Heart right ventricle (tissue), 16 donors: ENCODE measurements at regions not wholly inside any gene's neighbourhood (a gene's known extent, or its start where the extent isn't known, plus 50 kb on each side); places are given as distances from the start of the nearest gene placed in this dataset.

Source experiments
- ATAC-seq, 8 donors: fragments of 200-7000 bp; cut with Tn5 transposase; one replicate each; pipeline ENCODE4 v1.9.1; 2020; ENCODE audit warnings: mild to moderate bottlenecking in 8 of 8, moderate library complexity in 8 of 8, moderate number of reproducible peaks in 1 of 8
- DNase-seq, 2 donors: peaks; one replicate each; pipeline ENCODE4 v3.0.0-alpha.2; 2020
- H3K27ac ChIP-seq, 10 donors: fragments of 200-600 bp; sonication (generic) in 2 of 10; one replicate each; pipeline versions ENCODE4 v1.5.0 to v1.8.0; 2020 to 2022; ENCODE audit warnings: mild to moderate bottlenecking in 3 of 10
- H3K27me3 ChIP-seq, 7 donors: fragments of 200-600 bp; one replicate each; pipeline ENCODE4 v1.8.0; 2021 to 2022; ENCODE audit warnings: mild to moderate bottlenecking in 2 of 7
- H3K36me3 ChIP-seq, 9 donors: fragments of 200-600 bp; sonication (generic) in 1 of 9; one replicate each; pipeline versions ENCODE4 v1.5.0 to v1.8.0; 2020 to 2022; ENCODE audit warnings: mild to moderate bottlenecking in 2 of 9
- H3K4me1 ChIP-seq, 9 donors: fragments of 200-600 bp; sonication (generic) in 1 of 9; one replicate each; pipeline versions ENCODE4 v1.5.0 to v1.8.0; 2020 to 2022; ENCODE audit warnings: mild to moderate bottlenecking in 4 of 9
- H3K4me3 ChIP-seq, 10 donors: fragments of 200-600 bp; sonication (generic) in 2 of 10; one replicate each; pipeline versions ENCODE4 v1.5.0 to v1.8.0; 2020 to 2022; ENCODE audit warnings: mild to moderate bottlenecking in 7 of 10, moderate library complexity in 2 of 10
- H3K9me3 ChIP-seq, 11 donors: fragments of 200-600 bp in 10 of 11; sonication (generic) in 2 of 11; one replicate each; pipeline versions ENCODE4 v1.5.0 to v1.8.0; 2013 to 2022; ENCODE audit warnings: mild to moderate bottlenecking in 2 of 11, control low read depth in 1 of 11, moderate library complexity in 1 of 11
- WGBS, 2 donors: extraction: QIAGEN DNeasy Blood & Tissue Kit; methylation state at CpG; one replicate each; pipeline ENCODE4 v1.1.7; 2013; ENCODE audit warnings: inconsistent platforms in 1 of 2; 5-methylcytosine and 5-hydroxymethylcytosine counted together
- intact Hi-C, 10 donors: fragments of 100-400 bp; cut with DNase I; formaldehyde crosslinking; loops; one replicate each; pipeline versions ENCODE4 v1.11.1 to v1.14.2; 2022
- TF ChIP-seq, protein P1 (sequence below), 9 donors: fragments of 200-600 bp; sonication (generic) in 2 of 9; IDR thresholded peaks; one replicate each; pipeline versions ENCODE4 v1.5.0 to v1.8.0; 2021 to 2022; ENCODE audit warnings: antibody characterized with exemption in 9 of 9, mild to moderate bottlenecking in 5 of 9, moderate library complexity in 1 of 9
- donor health status: Arrhythmogenic right ventricular cardiomyopathy.
- donor health status: ischemic (EF 13 %, LVEDD 7.1; RV severe dilation, severe dysfunction).
- donor health status: healthy with polysubstance abuse.
- donor health status: DM: no; HTN: yes; CAD: no.
- donor health status: DM: no; HTN: no; CAD: no.
- donor health status: ischemic (EF 25% LVEDD 6.9; RV normal size, moderate dysfunction).
- donor health status: ischemic (EF 25% LVEDD 5.7; RV mildly dilated, moderate dysfunction).
- donor health status: healthy.
- donor health status: DM: yes; HTN: yes; CAD: no.
- donor health status: Ischemic cardiomyopathy.
- donor health status: ischemic (EF 35%, LVEDD 5.7; RV mildly dilated, moderate dysfunction).
- donor health status: nonischemic (EF 11% LVEDD 7.7; RV severe dilation, severe dysfunction).
- donor health status: DM: yes; HTN: yes; CAD: no.
- donor health status: PGD.
- donor health status: ischemic (EF 29% LVEDD 5.4; RV normal size, mild dysfunction).
- donor health status: nonischemic (EF 23%, LVEDD 6.1; RV moderate dilation, normal function).

DNA sequence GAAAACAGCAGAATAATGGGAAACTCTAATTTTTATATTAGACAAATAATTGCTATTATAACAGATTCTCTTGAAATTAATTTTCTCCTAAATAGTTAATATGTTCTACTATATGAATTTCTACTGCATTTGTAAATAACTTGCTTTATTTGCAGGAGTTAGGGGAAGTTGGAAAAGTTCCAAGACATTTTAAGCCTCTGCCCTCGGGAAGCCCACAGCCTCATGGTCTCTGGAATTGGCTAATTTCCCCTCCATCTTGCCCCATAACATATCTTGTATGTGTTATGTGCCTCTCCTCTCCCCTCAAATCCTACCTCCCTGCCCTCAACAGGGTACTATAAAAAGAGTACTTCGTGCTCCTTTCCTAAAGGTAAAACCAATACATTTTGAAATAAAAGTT, 271.4 kb upstream of the NR5A2 start:
- no peaks in the 10 kb centered on the region for H3K36me3 ChIP-seq
- H3K4me1 ChIP-seq = no peaks in the 10 kb centered on the region
- DNase-seq (no peak), ATAC-seq (no peak)
- no peak overlapping the region for H3K27ac ChIP-seq
- H3K9me3 ChIP-seq = peaks cover 0 to 13% (median 0%) of the 10 kb centered on the region in 11 donors
- intact Hi-C loops = no loop called here
- TF ChIP-seq, protein P1, sequence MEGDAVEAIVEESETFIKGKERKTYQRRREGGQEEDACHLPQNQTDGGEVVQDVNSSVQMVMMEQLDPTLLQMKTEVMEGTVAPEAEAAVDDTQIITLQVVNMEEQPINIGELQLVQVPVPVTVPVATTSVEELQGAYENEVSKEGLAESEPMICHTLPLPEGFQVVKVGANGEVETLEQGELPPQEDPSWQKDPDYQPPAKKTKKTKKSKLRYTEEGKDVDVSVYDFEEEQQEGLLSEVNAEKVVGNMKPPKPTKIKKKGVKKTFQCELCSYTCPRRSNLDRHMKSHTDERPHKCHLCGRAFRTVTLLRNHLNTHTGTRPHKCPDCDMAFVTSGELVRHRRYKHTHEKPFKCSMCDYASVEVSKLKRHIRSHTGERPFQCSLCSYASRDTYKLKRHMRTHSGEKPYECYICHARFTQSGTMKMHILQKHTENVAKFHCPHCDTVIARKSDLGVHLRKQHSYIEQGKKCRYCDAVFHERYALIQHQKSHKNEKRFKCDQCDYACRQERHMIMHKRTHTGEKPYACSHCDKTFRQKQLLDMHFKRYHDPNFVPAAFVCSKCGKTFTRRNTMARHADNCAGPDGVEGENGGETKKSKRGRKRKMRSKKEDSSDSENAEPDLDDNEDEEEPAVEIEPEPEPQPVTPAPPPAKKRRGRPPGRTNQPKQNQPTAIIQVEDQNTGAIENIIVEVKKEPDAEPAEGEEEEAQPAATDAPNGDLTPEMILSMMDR (IDR thresholded peaks at IDR 0.05) = no peak
- WGBS, 2 donors = 45 to 52% methylated on average over 2 of the region's 2 CpGs
- H3K4me3 ChIP-seq = no peak overlapping the region
- peaks cover 0 to 9% (median 0%) of the 10 kb centered on the region in 7 donors for H3K27me3 ChIP-seq

DNA sequence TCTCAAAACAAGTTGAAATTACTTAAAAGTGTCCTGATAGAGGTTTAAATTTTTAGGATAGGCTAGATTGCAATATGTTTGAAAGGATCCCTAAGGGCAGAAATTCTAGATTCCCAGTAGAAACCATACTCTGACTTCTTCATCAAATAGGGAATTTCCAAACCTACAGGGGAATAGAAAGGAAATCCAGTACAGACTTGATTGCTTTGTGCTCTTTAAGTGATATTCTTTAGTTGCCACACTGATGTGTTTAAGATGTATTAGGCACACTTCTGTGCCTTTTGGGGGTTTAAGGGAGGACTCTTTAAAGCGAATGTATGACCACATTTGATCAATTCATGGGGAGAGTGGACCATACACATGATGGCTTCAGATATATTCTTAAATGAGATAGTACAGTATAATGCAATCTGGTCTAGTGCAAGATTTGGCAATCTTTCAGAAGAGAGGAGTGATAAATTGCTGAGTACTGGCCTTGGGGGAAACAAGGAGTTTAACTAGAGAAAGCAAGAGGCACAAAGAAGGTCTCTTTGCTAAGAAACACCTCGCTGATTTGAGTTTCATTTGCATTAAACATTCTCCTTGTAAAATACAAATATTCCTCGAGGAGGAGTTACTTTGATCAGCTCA, 268.8 kb upstream of the NR5A2 start:
- H3K4me1 ChIP-seq = no peaks in the 10 kb centered on the region
- no peaks in the 10 kb centered on the region for H3K36me3 ChIP-seq
- no peak overlapping the region for H3K4me3 ChIP-seq
- ATAC-seq = no peak
- no peak overlapping the region for H3K27ac ChIP-seq
- WGBS, 2 donors = 72% methylated on average over 3 of the region's 3 CpGs
- TF ChIP-seq, protein P1 (IDR thresholded peaks at IDR 0.05) = no peak
- DNase-seq = no peak
- H3K27me3 ChIP-seq = peaks cover 0 to 9% (median 0%) of the 10 kb centered on the region in 7 donors
- intact Hi-C loops = no loop called here
- peaks cover 0 to 5% (median 0%) of the 10 kb centered on the region in 11 donors for H3K9me3 ChIP-seq

DNA sequence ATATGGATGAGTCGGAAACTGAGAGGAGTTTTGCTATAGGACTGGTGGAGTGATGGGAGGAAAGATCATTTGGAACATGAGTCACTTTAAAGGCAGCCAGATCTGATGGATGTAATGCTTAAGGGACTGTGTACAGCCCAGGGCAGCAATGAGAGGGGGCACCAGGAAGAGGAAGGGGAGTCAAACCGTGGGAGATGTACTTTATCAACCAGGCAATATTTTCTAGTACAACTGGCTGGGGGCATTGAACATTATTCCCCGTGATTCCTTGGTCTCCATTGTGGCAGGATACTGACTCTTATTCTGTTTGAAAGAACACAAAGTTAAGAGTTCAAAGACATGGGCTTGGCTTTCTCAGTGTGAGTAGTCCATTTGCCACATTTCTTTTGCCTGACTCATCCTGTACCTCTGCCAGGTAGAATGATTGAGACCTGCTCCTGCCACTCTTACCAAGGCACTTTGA, 268.2 kb upstream of the NR5A2 start:
- DNase-seq (no peak), ATAC-seq (no peak)
- intact Hi-C loops = no loop called here
- H3K27ac ChIP-seq = no peak overlapping the region
- H3K36me3 ChIP-seq = no peaks in the 10 kb centered on the region
- H3K27me3 ChIP-seq = peaks cover 0 to 9% (median 0%) of the 10 kb centered on the region in 7 donors
- WGBS, 2 donors = 55 to 62% methylated on average over 3 of the region's 3 CpGs
- peaks cover 0 to 3% (median 0%) of the 10 kb centered on the region in 11 donors for H3K9me3 ChIP-seq
- no peaks in the 10 kb centered on the region for H3K4me1 ChIP-seq
- H3K4me3 ChIP-seq = no peak overlapping the region
- TF ChIP-seq, protein P1 (IDR thresholded peaks at IDR 0.05) = no peak

- Histone ChIP-seq H3K36me3 (no peaks in the 10 kb centered on the region), H3K27me3 (no peaks in the 10 kb centered on the region), H3K4me1 (no peaks in the 10 kb centered on the region), H3K4me3 (no peak overlapping the region), H3K27ac (no peak overlapping the region), H3K9me3 (peaks cover 0 to 29% (median 21%) of the 10 kb centered on the region in 11 donors)
- DNase-seq (no peak), ATAC-seq (no peak)
- TF ChIP-seq, protein P1 (IDR thresholded peaks at IDR 0.05) = no peak
- intact Hi-C loops = no loop called here
- 62 to 68% methylated on average over 5 of the region's 5 CpGs for WGBS, 2 donors
Observed at GRCh38 chr1:199762572-199762971, 264.9 kb upstream of the NR5A2 start.
